GM18867 (cell line): ENCODE measurements at regions not wholly inside any gene's neighbourhood (a gene's known extent, or its start where the extent isn't known, plus 50 kb on each side); places are given as distances from the start of the nearest gene placed in this dataset.
"Not testable (repeated sequence)": the region's sequence is repeated elsewhere in the genome, so short reads cannot be mapped to it uniquely, and the experiment has no call there.

Experiments used
- ATAC-seq: cut with Tn5 transposase; IDR thresholded peaks from one replicate; pipeline ENCODE4 v1.9.1; 2021; ENCODE audit warnings: mild to moderate bottlenecking, moderate library complexity; ENCODE audit not compliant: unreplicated experiment

DNA sequence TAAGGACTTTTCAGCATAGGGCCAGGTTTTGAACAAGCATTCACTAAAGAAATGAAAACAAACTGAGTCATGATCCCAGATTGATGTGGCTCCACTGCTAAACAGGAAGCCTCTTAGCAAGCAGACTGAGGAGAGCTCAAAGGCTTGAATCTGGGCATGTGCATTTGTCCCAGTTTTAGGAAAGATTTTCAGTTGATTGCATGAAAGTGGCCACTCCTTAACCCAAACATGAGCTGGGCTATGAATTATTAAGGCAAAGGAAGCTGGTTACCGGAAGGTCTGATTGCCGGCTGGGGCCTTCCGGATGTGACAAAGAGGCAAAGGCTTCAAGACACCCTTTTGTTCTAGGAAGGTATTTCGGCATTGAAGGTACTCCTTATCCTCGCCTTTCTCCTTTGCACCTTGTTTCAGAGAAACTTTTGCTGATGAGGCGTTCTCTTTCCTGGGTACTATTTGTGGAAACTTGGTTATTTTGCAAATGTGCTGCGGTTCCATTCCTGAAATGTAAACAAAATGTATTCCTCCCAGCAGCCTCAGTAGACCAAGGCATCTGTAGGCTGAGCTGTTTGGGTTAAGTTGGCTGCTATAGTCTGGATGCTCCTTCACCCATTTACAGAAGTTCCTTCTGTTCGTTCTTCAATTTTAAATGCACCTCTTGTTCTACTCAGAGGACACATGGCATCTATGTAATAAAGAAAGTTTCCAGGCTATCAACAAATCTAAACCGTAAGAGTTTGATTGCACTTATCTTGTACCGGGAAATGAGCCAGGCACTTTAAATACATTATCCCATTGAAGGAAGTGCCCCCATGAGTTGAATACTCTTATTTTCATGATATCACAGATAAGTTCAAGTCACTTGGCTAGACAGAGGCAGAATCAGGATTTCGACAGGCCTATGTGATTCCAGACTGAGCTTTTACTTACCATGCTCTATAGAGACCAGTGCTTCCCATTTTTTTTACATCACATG, 115.6 kb upstream of the METAP2 start:
- ATAC-seq = no peak

DNA sequence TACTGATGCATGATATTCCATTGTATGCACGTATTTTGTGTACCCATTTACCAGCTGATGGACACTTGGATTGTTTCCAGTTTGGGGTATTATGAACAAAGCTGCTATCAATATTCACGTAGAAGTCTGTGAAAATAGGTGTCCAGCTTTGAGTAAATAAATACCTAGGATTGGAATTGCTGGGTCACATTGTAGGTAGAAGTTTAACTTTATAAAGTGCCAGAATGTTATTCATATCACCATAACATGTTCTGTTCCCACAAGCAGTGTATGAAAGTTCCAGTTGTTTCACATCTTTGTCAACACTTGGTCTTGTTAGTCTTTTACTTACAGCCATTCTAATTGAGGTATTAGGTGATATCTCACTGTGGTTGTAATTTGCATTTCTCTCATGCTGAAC, 108.0 kb upstream of the METAP2 start:
- no peak for ATAC-seq

DNA sequence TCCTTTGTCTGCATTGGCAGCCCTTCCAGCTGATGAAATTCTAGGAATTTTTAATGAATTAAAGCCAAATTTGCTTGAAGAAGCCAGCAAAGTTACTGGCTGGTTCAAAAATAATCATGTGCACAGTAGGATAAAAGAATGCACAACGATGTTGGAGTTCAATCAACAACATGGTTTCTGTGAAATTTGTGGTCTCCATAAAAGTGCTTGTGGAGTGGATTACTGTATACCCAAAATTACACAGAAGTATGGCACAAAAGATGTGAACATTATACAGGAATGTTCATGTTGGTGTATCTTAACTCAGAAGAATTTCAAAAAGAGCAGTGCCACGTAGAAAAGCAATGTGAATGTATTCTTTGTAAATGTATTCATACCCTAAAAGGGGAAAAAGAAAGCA, 105.0 kb upstream of the METAP2 start:
- ATAC-seq = no peak

DNA sequence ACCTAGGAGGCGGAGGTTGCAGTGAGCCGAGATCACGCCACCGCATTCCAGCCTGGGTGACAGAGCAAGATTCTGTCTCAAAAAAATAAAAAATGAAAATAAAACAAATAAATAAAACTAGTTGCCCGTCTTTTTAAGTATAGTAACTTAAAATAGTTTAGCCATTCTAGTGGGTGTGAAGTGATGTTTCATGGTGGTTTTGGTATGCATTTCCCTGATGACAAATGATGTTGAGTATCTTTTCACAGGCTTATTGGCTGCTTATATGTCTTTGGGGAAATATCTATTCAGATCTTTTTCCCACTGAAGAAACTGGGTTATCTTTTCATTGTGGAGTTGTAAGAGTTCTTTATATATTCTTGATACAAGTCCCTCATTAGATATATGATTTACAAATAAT, 102.4 kb upstream of the METAP2 start:
- ATAC-seq = no peak

DNA sequence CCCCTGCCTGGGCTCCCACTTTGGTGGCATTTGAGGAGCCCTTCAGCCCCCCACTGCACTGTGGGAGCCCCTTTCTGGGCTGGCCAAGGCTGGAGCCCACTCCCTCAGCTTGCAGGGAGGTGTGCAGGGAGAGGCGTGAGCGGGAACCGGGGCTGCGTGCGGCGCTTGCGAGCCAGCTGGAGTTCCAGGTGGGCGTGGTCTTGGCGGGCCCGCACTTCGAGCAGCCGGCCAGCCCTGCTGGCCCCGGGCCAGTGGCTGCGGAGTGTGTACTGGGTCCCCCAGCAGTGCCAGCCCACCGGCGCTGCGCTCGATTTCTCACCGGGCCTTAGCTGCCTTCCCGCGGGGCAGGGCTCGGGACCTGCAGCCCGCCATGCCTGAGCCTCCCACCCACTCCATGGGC, 94.5 kb upstream of the METAP2 start:
- not testable (repeated sequence) for ATAC-seq

DNA sequence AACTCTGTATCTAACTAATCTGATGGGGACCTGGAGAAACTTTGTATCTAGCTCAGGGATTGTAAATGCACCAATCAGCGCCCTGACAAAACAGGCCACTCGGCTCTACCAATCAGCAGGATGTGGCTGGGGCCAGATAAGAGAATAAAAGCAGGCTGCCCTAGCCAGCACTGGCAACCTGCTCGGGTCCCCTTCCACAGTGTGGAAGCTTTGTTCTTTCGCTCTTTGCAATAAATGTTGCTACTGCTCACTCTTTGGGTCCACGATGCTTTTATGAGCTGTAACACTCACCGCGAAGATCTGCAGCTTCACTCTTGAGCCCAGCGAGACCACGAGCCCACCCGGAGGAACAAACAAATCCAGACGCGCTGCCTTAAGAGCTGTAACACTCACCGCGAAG, 93.6 kb upstream of the METAP2 start:
- not testable (repeated sequence) for ATAC-seq

DNA sequence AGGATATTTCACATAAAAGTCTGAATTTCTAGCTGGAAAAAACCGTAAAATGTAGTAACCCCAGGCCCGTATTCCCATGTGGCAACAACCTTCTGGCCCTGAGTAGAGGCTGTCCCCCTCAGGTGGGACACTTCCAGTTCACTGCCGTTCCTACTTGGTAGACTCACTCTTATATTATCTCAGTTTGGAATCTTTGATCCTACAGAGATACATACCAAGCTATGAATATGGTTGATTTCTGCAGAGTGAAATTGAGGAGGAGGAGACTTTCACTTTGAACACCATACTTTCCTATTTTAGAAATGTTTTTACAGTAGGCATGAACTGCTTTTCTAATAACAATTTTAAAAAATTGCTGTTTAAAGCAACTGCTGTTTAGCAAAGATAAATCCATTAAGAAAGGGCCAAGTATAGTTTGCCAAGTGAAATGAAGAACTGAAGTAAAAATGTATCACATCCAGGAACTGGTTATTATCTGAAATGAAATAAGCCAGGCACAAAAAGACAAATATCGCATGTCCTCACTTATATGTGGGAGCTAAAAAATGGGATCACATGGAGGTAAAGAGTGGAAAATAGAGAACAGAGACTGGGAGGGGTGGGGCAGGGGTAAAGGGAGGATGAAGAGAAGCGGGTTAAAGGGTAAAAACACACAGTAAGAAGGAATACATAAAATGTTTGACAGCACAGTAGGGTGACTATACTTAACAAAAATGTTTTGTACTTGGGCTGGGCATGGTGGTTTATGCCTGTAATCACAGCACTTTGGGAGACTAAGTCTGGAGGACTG, 92.8 kb upstream of the METAP2 start:
- no peak for ATAC-seq

DNA sequence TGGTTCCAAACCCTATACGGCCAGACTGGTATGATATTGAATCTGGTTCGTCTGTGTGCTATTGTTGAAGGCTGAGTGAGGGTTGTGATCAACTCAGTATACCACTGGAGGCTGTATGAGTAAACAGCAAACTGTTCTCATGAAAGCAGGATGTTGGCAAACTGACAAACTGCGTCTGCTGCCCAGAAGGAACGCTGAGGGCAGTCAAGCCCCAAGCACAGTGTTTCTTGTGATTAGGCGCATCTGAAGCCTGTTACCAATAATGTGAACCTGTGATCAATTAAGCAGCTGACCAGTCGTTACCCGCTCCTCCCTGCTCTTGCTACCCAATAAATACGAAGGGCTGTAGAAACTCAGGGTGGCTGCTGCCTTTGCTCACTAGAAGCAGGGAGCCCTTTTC, 90.0 kb upstream of the METAP2 start:
- ATAC-seq = not testable (repeated sequence)

DNA sequence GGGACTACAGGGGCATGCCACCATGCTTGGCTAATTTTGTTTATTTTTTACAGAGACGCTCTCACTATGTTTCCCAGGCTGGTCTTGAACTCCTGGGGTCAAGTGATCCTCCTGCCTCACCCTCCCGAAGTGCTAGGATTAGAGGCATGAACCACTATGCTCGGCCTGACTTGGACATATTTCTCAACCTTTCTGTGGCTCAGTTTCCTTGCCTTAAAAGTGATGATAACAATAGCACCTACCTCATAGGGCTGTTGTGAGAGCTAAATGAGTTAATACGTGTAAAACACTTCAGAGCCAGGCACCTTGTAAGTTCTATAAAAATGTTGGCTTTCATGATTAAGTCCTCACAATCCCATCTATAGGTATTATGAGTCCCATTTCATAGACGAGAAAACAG, 89.2 kb upstream of the METAP2 start:
- ATAC-seq = no peak

DNA sequence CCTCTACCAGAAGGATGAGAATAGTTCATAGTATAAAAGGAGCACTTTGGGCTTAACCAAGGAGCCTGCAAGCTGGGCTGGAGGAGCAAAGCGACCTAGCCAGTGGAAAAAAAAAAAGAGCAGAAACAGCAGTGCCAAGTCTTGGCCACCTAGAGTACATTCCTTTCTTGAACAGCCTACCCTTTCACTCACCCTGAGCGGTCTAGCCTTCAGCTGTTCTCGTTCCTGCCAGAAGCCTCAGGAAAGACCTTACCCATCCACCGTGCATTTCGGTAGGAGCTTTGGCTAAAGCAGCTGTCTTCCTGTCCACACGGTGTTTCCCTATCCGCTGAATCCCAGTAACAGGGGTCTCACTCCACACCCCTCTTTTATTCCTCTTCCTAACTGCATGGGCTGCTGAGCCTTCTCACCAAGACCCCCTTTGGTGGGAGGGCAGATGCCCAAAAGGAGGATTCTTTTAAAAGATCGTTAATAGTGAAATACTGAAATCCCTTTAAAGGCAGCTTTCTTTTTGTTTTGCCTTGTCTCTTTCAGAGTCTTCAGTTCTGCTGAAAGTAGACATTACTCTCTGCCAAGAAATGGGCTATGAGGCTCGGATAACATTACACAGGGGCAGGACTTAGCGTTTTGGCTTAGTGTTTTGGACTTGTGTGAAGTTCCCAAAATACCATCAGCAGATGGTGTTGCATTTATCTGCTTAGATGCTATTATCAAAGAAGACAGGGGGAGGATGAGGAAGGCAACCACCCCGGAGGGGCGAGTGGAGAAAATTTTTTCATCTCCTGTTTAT, 88.5 kb upstream of the METAP2 start:
- ATAC-seq = no peak

DNA sequence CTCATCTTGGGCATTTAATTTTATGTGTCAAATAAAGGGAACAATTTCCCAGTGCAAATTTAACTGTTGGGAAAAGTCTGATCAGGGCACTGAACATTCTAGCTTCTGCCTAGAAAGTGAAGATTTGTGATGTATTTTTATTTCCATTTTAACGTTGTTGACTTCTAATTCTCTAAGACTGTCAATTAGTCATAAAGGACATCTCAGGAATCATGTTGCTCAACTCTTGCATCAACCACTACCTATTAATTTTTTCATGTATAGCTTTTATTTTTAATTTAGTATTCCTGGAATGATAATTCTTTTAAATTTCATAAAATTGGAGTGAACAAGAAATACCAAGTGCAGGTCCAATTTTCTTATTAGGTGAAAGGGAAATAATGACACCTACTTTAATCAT, 87.9 kb upstream of the METAP2 start:
- ATAC-seq = no peak

DNA sequence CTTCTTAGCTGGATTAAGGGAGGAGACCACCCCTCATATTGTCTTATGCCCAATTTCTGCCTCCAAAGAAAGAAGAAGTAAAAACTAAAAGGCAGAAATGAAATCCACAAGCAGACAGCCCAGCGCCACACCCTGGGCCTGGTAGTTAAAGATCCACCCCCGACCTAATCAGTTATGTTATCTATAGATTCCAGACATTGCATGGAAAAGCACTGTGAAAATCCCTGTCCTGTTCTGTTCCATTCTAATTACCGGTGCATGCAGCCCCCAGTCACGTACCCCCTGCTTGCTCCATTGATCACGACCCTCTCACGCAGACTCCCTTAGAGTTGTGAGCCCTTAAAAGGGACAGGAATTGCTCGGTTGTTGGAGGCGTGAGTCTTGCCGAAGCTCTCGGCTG, 85.7 kb upstream of the METAP2 start:
- ATAC-seq = not testable (repeated sequence)

DNA sequence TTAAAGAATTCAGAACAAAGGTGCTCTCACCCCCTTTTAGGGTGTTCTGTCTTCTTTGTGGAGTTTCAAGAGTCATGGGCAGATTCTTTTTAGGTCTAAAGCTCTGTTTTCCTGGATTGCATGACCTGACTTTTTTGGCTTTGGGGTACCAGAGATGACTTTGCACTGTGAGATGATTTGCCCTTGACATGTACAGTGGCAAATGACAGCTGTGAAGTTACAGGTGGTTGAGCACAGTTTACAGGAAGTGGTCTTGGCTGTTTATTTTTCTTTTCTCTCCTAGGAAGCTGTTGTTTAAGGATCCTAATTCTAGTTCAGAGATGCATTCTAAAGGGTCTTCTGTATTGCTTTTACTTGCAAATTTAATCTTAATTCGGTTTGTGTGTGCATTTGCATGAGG, 83.8 kb upstream of the METAP2 start:
- ATAC-seq = peak; percentile 84

DNA sequence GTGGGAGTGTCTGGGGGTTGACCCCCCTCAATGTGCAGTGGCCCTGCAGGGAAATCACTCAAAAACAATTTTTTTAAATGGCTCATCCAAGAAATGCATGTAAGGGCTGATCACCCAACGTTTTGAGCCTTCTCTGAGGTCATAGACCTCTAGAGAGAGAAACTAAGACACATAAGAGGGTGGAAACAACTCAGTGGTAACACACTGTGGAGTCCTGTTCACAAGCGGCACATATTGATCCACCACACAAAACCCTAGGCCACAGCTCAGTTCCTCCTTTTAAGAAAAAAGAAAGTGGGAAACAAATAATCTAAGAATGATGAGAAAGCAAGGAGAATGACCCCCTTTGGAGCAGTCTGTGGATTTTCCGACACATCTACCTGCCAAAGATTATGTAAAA, 83.0 kb upstream of the METAP2 start:
- peak; percentile 67 for ATAC-seq

DNA sequence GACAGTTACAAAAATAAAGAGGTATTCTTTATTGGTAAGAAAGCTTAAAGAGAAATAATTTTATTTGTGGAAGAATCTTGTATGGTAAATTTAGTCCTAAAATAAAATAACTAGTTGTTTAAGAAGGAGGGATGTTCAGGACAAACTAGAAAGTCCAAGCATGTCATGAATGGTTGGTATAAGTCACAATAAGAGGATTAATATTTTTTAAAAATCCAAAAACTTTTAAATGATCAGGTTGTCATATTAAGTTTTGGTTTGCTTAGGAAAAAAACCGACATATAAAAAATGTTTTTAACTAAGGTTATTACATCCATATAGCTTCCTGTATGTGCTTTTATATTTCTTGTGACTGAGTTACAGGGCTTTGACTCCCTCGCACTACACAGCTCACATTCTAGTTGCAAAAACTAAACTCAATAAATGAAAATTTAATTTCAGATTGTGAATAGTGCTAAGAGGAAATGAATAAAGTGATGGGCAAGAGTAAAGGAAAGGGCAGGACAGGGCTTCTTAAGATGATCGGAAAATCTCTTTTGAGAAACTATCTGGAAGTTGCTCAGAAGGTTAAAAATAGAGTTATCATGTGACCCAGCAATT, 80.7 kb upstream of the METAP2 start:
- ATAC-seq = no peak

DNA sequence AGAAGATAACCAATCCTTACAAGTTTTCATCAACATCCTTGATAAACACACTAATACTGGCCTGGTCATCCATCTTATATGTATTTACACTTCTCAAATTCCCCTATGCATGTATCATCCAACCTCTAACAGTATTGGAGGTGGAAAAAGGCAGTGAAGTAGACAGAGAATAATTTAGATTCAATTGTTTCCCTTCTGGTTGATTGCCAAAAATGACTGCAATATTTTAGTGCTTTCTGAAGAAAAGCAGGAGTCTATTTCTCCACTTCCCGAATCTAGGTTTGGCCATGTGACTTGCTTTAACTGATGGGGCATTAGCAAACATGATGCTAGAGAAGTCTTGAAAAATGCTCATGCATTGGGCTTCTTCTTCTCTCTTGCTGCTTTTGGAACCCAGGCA, 78.3 kb upstream of the METAP2 start:
- no peak for ATAC-seq

DNA sequence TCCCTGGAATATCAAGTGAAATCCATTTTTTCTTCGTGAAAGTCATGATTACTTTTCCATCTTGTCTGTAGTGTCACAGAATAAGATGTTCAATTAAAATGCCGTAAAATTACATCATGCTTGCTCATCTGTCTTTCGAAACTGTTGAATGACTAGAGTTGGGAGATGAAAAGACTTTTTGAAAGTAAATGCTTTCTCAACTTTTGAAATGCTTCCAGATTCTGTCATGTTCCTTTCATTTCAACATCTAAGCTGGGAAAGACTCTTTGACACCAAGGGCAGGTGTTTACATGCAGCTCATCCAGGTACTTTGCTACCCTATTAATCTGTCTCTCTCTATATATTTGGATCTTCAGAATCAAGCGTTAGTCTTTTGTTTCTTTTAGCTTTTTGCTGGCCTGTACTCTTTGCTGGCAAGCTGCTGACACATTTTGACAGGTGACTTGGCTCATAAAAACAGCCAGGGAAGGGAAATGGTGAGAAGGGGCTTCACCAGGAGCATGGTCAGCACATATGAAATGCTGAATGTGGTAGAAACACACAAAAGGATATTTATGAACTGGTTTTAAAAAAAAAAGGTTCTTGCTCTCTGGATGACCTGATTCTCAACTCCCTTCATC, 77.0 kb upstream of the METAP2 start:
- ATAC-seq = no peak

DNA sequence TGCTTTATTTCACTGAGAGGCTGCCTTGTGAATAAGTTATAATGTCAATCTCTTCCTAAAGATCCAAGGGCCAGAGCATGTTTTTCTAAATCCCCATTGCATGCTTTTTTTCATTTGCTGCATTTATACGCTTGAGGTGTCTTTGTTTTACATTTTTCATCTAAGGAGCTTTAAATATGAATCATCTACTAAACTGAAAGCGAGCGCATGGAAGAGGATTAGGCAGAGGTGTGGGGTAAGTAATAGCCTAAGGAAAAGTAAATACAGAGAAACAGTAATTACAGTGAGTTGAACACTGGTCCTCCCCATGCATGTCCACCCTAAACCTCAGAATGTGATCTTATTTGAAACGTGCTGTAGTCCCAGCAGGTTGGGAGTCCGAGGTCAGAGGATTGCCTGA, 76.4 kb upstream of the METAP2 start:
- ATAC-seq = no peak

DNA sequence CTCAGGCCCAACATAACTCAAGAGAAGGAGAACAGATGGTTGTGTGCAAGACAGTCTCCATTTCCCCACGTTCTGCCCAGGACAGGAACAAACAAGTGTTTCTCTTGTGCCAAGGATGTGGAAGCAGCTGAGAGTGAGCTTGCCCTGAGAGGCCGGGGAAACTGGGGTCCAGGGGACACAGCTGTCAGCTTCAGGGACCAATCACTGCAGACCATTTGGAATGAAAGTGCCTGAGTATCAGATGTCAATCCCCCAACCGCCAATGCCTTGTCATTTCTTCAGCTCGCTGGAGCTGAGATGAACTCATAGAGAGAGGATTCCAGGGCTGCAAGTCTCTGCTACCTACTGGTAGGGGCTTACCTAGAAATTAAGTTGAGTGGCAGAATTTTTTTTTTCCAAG, 71.9 kb upstream of the METAP2 start:
- no peak for ATAC-seq

DNA sequence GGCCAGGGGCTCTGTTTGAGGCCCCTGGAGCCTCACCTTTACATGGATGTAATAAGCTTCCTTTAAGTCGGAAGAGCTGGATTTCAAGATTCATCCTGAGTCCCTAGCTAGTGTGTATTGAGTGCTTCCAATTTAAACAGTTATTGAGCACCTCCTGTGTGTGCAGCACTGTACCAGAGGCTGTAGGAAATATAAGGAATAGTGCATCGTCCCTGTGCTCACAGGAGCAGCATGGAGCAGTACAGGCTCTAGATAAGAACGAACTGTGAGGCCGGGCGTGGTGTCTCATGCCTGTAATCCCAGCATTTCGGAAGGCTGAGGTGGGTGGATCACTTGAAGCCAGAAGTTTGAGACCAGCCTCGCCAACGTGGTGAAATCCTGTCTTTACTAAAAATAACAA, 65.8 kb upstream of the METAP2 start:
- ATAC-seq = no peak
